HepG2 (cell line): ENCODE measurements at regions not wholly inside any gene's neighbourhood (a gene's known extent, or its start where the extent isn't known, plus 50 kb on each side); places are given as distances from the start of the nearest gene placed in this dataset.

Experiments used
- ATAC-seq: fragments of 200-7000 bp; cut with Tn5 transposase; 3 replicates; pipeline ENCODE4 v1.9.1; 2020; ENCODE audit warnings: mild to moderate bottlenecking, moderate library complexity
- BruUV-seq: library from RNA; stranded (reverse); fragments of 400-500 nt; replicated peaks from 2 replicates; lab custom pipeline; 2021; lab: Mats Ljungman, UMichigan
- CTCF ChIA-PET: fragments of 300-600 bp; formaldehyde crosslinking; extraction: SDS; loops from one replicate; lab custom pipeline; 2021; ENCODE audit warnings: low total read pairs, inconsistent platforms, low intra/inter-chr PET ratio; lab: Yijun Ruan, JAX
- POLR2A ChIA-PET: fragments of 350-600 bp; sonication (Branson Sonifier 250); formaldehyde crosslinking; loops from one replicate; lab custom pipeline; 2020; ENCODE audit warnings: antibody characterized with exemption, inconsistent platforms; lab: Yijun Ruan, JAX
- DNase-seq: peaks from one replicate; pipeline ENCODE4 v3.0.0-alpha.2; 2015; ENCODE audit warnings: low spot score
- FAIRE-seq: peaks from 3 replicates; lab custom pipeline; 2011; peaks lifted over from hg19 to GRCh38; lab: Jason Lieb, UNC
- H2AFZ ChIP-seq: one replicate; pipeline ENCODE4 v1.6.1; 2011; ENCODE audit warnings: low read length, inconsistent platforms
- H3K27ac ChIP-seq: fragments of 300-600 bp; 3 replicates; pipeline ENCODE4 v1.8.0; 2011; ENCODE audit warnings: mixed run types, mild to moderate bottlenecking, mixed read lengths, low read length, inconsistent platforms; ENCODE audit not compliant: insufficient read depth; ENCODE audit errors: extremely low read length
- H3K27me3 ChIP-seq, 2 experiments: fragments of 200-600 bp in 1 of 2; 2 replicates in 1 of 2; 3 replicates in 1 of 2; pipeline versions ENCODE4 v1.6.0 to v1.8.0; 2011; ENCODE audit warnings: low read length in 2 of 2, mild to moderate bottlenecking in 2 of 2, moderate library complexity in 2 of 2, inconsistent platforms in 1 of 2; ENCODE audit not compliant: insufficient read depth in 2 of 2, control insufficient read depth in 1 of 2
- H3K36me3 ChIP-seq, 2 experiments: fragments of 200-600 bp in 1 of 2; replicated peaks in 1 of 2; 2 replicates in 1 of 2; 3 replicates in 1 of 2; pipeline versions ENCODE4 v1.5.1 to v1.8.0; 2011; ENCODE audit warnings: low read length in 2 of 2, inconsistent platforms in 1 of 2; ENCODE audit not compliant: insufficient read depth in 2 of 2, control insufficient read depth in 1 of 2
- H3K4me1 ChIP-seq: 2 replicates; pipeline ENCODE4 v1.5.1; 2012; ENCODE audit warnings: low read length, inconsistent platforms; ENCODE audit not compliant: insufficient read depth
- H3K4me2 ChIP-seq: 2 replicates; pipeline ENCODE4 v1.6.0; 2011; ENCODE audit warnings: low read depth, low read length, inconsistent platforms
- H3K4me3 ChIP-seq, 3 experiments: fragments of 200-600 bp in 1 of 3; sonication (generic), shearing (Covaris generic) in 1 of 3; replicated peaks in 1 of 3; 2 replicates each; pipeline ENCODE4 v1.5.1; 2011 to 2016; ENCODE audit warnings: low read length in 3 of 3, inconsistent platforms in 2 of 3, low read depth in 2 of 3, mild to moderate bottlenecking in 2 of 3, control low read depth in 1 of 3, mixed read lengths in 1 of 3; ENCODE audit not compliant: insufficient read depth in 1 of 3
- H3K79me2 ChIP-seq: one replicate; pipeline ENCODE4 v1.6.1; 2011; ENCODE audit warnings: low read length, inconsistent platforms; ENCODE audit not compliant: insufficient read depth
- H3K9ac ChIP-seq: 2 replicates; pipeline ENCODE4 v1.6.0; 2011; ENCODE audit warnings: mild to moderate bottlenecking, low read depth, low read length, inconsistent platforms; ENCODE audit not compliant: insufficient read depth
- H3K9me3 ChIP-seq: 2 replicates; pipeline ENCODE4 v1.5.1; 2012; ENCODE audit warnings: mild to moderate bottlenecking, low read length
- H4K20me1 ChIP-seq: 2 replicates; pipeline ENCODE4 v1.6.0; 2011; ENCODE audit warnings: inconsistent platforms, mild to moderate bottlenecking, low read length, moderate library complexity; ENCODE audit not compliant: insufficient read depth
- EP300 ChIP-seq, 3 experiments: sonication (generic) in 1 of 3; formaldehyde crosslinking in 1 of 3; IDR thresholded peaks; 2 replicates each; pipeline versions ENCODE4 v1.5.1 to v1.6.1; 2011 to 2020; ENCODE audit warnings: low read depth in 2 of 3, low read length in 2 of 3, borderline replicate concordance in 1 of 3, improper control_type of control experiment in 1 of 3, mild to moderate bottlenecking in 1 of 3, missing genetic modification reagents in 1 of 3, moderate library complexity in 1 of 3
- FOXM1 ChIP-seq: sonication (generic); formaldehyde crosslinking; IDR thresholded peaks from 2 replicates; pipeline ENCODE4 v1.5.0; 2020; ENCODE audit warnings: missing genetic modification reagents
- GATA4 ChIP-seq: sonication (generic); IDR thresholded peaks from 2 replicates; pipeline ENCODE4 v1.6.1; 2016; ENCODE audit warnings: antibody characterized with exemption, low read depth, borderline replicate concordance
- KMT2A ChIP-seq: sonication (generic); formaldehyde crosslinking; IDR thresholded peaks from 2 replicates; pipeline ENCODE4 v1.4.0; 2020; ENCODE audit warnings: missing genetic modification reagents
- MAZ ChIP-seq, 2 experiments: sonication (generic) in 1 of 2; formaldehyde crosslinking in 1 of 2; IDR thresholded peaks; 2 replicates each; pipeline versions ENCODE4 v1.5.0 to v1.6.1; 2012 to 2020; ENCODE audit warnings: low read depth in 2 of 2, mild to moderate bottlenecking in 2 of 2, borderline replicate concordance in 1 of 2, improper control_type of control experiment in 1 of 2, low read length in 1 of 2, missing genetic modification reagents in 1 of 2, moderate library complexity in 1 of 2
- MED1 ChIP-seq: sonication (generic); formaldehyde crosslinking; IDR thresholded peaks from 2 replicates; pipeline ENCODE4 v1.4.0; 2020; ENCODE audit warnings: missing genetic modification reagents
- RAD51 ChIP-seq: fragments of 450-650 bp; IDR thresholded peaks from 2 replicates; pipeline ENCODE4 v1.6.1; 2016; ENCODE audit warnings: borderline replicate concordance
- RFX1 ChIP-seq: fragments of 450-650 bp; IDR thresholded peaks from 2 replicates; pipeline ENCODE4 v1.6.1; 2017
- SP1 ChIP-seq, 2 experiments: fragments of 450-650 bp in 1 of 2; sonication (generic) in 1 of 2; formaldehyde crosslinking in 1 of 2; IDR thresholded peaks; 2 replicates each; pipeline versions ENCODE4 v1.4.0 to v1.6.1; 2016 to 2020; ENCODE audit warnings: missing genetic modification reagents in 1 of 2
- ZFP41 ChIP-seq: sonication (generic); formaldehyde crosslinking; IDR thresholded peaks from 2 replicates; pipeline ENCODE4 v1.4.0; 2020; ENCODE audit warnings: mild to moderate bottlenecking, missing genetic modification reagents, borderline replicate concordance
- ZFP62 ChIP-seq: sonication (generic); formaldehyde crosslinking; IDR thresholded peaks from 2 replicates; pipeline ENCODE4 v1.4.0; 2020; ENCODE audit warnings: missing genetic modification reagents
- ZIK1 ChIP-seq: sonication (generic); formaldehyde crosslinking; IDR thresholded peaks from 2 replicates; pipeline ENCODE4 v1.5.0; 2020; ENCODE audit warnings: mild to moderate bottlenecking, low read depth, missing genetic modification reagents, borderline replicate concordance
- WGBS: methylation state at CpG from one replicate; pipeline ENCODE4 v1.1.6; 2017; ENCODE audit warnings: low lambda C conversion rate; 5-methylcytosine and 5-hydroxymethylcytosine counted together
- in situ Hi-C: cut with HindIII; loops from 2 replicates; pipeline ENCODE4 v1.10.0; 2017; ENCODE audit warnings: low pct_unique_long_range_greater_than_20kb; ENCODE audit not compliant: extremely low pct_ligation_motif_present
- intact Hi-C: fragments of 100-400 bp; cut with micrococcal nuclease; formaldehyde crosslinking; loops from one replicate; pipeline ENCODE4 v1.10.0; 2022; ENCODE audit not compliant: unreplicated experiment
- TF ChIP-seq, protein P1 (sequence below): sonication (generic); IDR thresholded peaks from 2 replicates; pipeline ENCODE4 v1.6.1; 2016; ENCODE audit warnings: low read depth, borderline replicate concordance

DNA sequence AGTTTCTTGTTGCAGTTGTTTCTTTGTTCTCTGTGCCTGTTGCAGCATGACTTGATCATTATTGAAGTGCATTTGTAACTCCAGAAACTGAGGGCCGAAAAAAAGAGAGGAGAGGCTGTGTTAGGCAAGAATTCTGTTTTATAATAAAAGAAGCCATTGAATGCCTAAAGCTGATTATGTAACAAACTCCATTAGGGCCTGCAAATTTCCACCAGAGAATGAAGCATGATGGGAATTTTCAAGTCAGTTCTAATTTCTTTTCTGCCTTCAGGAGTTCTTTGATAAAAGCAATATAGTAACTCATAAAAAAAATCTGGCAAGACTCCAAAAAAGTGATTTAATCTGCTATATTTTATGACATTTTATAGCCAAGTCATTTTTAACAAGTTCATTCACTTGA, 156.7 kb upstream of the RASSF8 start:
- POLR2A ChIA-PET, result no interaction called here
- Histone ChIP-seq H3K4me3 (no peak overlapping the region), H3K9ac (no peak overlapping the region), H3K27ac (no peak overlapping the region), H4K20me1 (no peaks in the 10 kb centered on the region), H3K9me3 (no peaks in the 10 kb centered on the region), H3K27me3 (no peaks in the 10 kb centered on the region), H3K79me2 (no peaks in the 10 kb centered on the region), H3K4me1 (no peaks in the 10 kb centered on the region), H2AFZ (no peak overlapping the region), H3K4me2 (no peak overlapping the region), H3K36me3 (no peaks in the 10 kb centered on the region)
- in situ Hi-C loops, result no loop called here
- ATAC-seq (no peak), FAIRE-seq (no peak), DNase-seq (no peak)
- TF ChIP-seq ZFP41 (CRISPR knock-in tag) (no peak), RFX1 (no peak), KMT2A (CRISPR knock-in tag) (no peak), FOXM1 (no peak), RAD51 (no peak), MED1 (CRISPR knock-in tag) (no peak), MAZ (IDR thresholded peaks at IDR 0.05; ENCODE audit: borderline replicate concordance, low read depth, low read length) (no peak), MAZ (CRISPR knock-in tag; IDR thresholded peaks at IDR 0.05; ENCODE audit: low read depth) (no peak), ZFP62 (CRISPR knock-in tag) (no peak), EP300 (IDR thresholded peaks at IDR 0.05; ENCODE audit: low read depth in 2 of 2, low read length in 2 of 2) (no peak), EP300 (CRISPR knock-in tag; IDR thresholded peaks at IDR 0.05; ENCODE audit: borderline replicate concordance) (no peak), ZIK1 (CRISPR knock-in tag) (no peak), SP1 (IDR thresholded peaks at IDR 0.05) (no peak), SP1 (CRISPR knock-in tag; IDR thresholded peaks at IDR 0.05) (no peak), GATA4 (no peak)
- TF ChIP-seq, protein P1, sequence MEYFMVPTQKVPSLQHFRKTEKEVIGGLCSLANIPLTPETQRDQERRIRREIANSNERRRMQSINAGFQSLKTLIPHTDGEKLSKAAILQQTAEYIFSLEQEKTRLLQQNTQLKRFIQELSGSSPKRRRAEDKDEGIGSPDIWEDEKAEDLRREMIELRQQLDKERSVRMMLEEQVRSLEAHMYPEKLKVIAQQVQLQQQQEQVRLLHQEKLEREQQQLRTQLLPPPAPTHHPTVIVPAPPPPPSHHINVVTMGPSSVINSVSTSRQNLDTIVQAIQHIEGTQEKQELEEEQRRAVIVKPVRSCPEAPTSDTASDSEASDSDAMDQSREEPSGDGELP, result no peak
- CTCF ChIA-PET, result no interaction called here
- no TSS peak for BruUV-seq
- intact Hi-C loops, result no loop called here
- WGBS, result 0% methylated on average over 1 of the region's 1 CpG
